HEK293 (cell line): ENCODE measurements at regions not wholly inside any gene's neighbourhood (a gene's known extent, or its start where the extent isn't known, plus 50 kb on each side); places are given as distances from the start of the nearest gene placed in this dataset.

ENCODE experiments used
- HOXA7 ChIP-seq: sonication (generic); formaldehyde crosslinking; IDR thresholded peaks from 2 replicates; pipeline ENCODE4 v1.8.1; 2022; ENCODE audit warnings: missing genetic modification reagents, borderline replicate concordance
- OSR2 ChIP-seq: fragments of 450-650 bp; formaldehyde crosslinking; IDR thresholded peaks from 2 replicates; pipeline ENCODE4 v1.5.1; 2016; ENCODE audit warnings: missing biosample characterization, missing genetic modification characterization
- OVOL3 ChIP-seq: fragments of 450-650 bp; formaldehyde crosslinking; IDR thresholded peaks from 2 replicates; pipeline ENCODE4 v1.5.1; 2016; ENCODE audit warnings: missing biosample characterization, missing genetic modification characterization
- SP7 ChIP-seq: fragments of 450-650 bp; formaldehyde crosslinking; IDR thresholded peaks from 2 replicates; pipeline ENCODE4 v1.5.1; 2016; ENCODE audit warnings: missing biosample characterization, missing genetic modification characterization
- TRIM28 ChIP-seq: IDR thresholded peaks from 2 replicates; pipeline ENCODE4 v1.6.1; 2011; ENCODE audit warnings: low read length, control low read depth, borderline replicate concordance
- ZBTB17 ChIP-seq: fragments of 450-650 bp; formaldehyde crosslinking; IDR thresholded peaks from 2 replicates; pipeline ENCODE4 v1.5.1; 2016; ENCODE audit warnings: missing biosample characterization, missing genetic modification characterization
- ZNF132 ChIP-seq: fragments of 450-650 bp; formaldehyde crosslinking; IDR thresholded peaks from 2 replicates; pipeline ENCODE4 v1.5.1; 2017; ENCODE audit warnings: missing biosample characterization, missing genetic modification characterization, borderline replicate concordance
- ZNF146 ChIP-seq: fragments of 450-650 bp; formaldehyde crosslinking; IDR thresholded peaks from 2 replicates; pipeline ENCODE4 v1.5.1; 2016; ENCODE audit warnings: missing biosample characterization, missing genetic modification characterization
- ZNF175 ChIP-seq: fragments of 450-650 bp; formaldehyde crosslinking; IDR thresholded peaks from 2 replicates; pipeline ENCODE4 v1.5.1; 2016; ENCODE audit warnings: missing biosample characterization, missing genetic modification characterization
- ZNF292 ChIP-seq: fragments of 450-650 bp; formaldehyde crosslinking; IDR thresholded peaks from 2 replicates; pipeline ENCODE4 v1.5.1; 2016; ENCODE audit warnings: low read depth, missing biosample characterization, missing genetic modification characterization, borderline replicate concordance
- ZSCAN23 ChIP-seq: fragments of 450-650 bp; formaldehyde crosslinking; IDR thresholded peaks from 2 replicates; pipeline ENCODE4 v1.5.1; 2016; ENCODE audit warnings: missing biosample characterization, missing genetic modification characterization
- TF ChIP-seq, protein P1 (sequence below): fragments of 450-650 bp; formaldehyde crosslinking; IDR thresholded peaks from 2 replicates; pipeline ENCODE4 v1.5.1; 2016; ENCODE audit warnings: missing biosample characterization, missing genetic modification characterization
- TF ChIP-seq, protein P2 (sequence below): fragments of 450-650 bp; formaldehyde crosslinking; IDR thresholded peaks from 2 replicates; pipeline ENCODE4 v1.5.1; 2016; ENCODE audit warnings: missing biosample characterization, missing genetic modification characterization, low read depth
- TF ChIP-seq, protein P3 (sequence below): fragments of 450-650 bp; formaldehyde crosslinking; conservative IDR thresholded peaks from 2 replicates; pipeline ENCODE4 v1.5.1; 2016; ENCODE audit warnings: low read depth, missing biosample characterization, missing genetic modification characterization

DNA sequence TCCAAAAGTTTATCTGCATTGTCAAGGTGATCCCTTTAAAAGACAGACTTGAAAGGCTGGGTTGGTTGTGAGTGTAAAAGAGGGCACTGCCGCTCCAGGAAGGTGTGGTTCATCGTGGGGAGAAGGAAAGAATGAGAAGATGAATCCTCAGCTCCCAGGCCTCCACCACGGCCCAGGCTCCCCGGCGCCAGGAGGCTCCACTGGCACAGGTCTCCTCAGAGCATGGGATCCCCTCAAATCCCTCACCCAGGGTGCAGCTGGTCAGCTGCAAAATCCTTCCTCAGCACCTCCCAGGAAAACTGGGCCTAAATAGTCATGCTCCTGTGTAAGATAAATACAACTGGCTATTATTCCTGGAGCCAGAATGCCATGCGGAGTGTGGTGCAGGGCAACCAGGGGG lies 221.1 kb downstream of the ZNF516 start:
- TF ChIP-seq, protein P1, sequence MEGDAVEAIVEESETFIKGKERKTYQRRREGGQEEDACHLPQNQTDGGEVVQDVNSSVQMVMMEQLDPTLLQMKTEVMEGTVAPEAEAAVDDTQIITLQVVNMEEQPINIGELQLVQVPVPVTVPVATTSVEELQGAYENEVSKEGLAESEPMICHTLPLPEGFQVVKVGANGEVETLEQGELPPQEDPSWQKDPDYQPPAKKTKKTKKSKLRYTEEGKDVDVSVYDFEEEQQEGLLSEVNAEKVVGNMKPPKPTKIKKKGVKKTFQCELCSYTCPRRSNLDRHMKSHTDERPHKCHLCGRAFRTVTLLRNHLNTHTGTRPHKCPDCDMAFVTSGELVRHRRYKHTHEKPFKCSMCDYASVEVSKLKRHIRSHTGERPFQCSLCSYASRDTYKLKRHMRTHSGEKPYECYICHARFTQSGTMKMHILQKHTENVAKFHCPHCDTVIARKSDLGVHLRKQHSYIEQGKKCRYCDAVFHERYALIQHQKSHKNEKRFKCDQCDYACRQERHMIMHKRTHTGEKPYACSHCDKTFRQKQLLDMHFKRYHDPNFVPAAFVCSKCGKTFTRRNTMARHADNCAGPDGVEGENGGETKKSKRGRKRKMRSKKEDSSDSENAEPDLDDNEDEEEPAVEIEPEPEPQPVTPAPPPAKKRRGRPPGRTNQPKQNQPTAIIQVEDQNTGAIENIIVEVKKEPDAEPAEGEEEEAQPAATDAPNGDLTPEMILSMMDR, result no peak
- TF ChIP-seq OSR2 (no peak), SP7 (tag by site-specific recombination) (no peak), ZBTB17 (tag by site-specific recombination) (no peak), ZNF175 (tag by site-specific recombination) (no peak), ZNF146 (no peak), ZSCAN23 (tag by site-specific recombination) (no peak), HOXA7 (CRISPR knock-in tag) (no peak), ZNF132 (tag by site-specific recombination) (no peak), OVOL3 (no peak), TRIM28 (no peak), ZNF292 (tag by site-specific recombination) (no peak)
- TF ChIP-seq, protein P2, sequence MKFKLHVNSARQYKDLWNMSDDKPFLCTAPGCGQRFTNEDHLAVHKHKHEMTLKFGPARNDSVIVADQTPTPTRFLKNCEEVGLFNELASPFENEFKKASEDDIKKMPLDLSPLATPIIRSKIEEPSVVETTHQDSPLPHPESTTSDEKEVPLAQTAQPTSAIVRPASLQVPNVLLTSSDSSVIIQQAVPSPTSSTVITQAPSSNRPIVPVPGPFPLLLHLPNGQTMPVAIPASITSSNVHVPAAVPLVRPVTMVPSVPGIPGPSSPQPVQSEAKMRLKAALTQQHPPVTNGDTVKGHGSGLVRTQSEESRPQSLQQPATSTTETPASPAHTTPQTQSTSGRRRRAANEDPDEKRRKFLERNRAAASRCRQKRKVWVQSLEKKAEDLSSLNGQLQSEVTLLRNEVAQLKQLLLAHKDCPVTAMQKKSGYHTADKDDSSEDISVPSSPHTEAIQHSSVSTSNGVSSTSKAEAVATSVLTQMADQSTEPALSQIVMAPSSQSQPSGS (tag by site-specific recombination), result no peak
- TF ChIP-seq, protein P3, sequence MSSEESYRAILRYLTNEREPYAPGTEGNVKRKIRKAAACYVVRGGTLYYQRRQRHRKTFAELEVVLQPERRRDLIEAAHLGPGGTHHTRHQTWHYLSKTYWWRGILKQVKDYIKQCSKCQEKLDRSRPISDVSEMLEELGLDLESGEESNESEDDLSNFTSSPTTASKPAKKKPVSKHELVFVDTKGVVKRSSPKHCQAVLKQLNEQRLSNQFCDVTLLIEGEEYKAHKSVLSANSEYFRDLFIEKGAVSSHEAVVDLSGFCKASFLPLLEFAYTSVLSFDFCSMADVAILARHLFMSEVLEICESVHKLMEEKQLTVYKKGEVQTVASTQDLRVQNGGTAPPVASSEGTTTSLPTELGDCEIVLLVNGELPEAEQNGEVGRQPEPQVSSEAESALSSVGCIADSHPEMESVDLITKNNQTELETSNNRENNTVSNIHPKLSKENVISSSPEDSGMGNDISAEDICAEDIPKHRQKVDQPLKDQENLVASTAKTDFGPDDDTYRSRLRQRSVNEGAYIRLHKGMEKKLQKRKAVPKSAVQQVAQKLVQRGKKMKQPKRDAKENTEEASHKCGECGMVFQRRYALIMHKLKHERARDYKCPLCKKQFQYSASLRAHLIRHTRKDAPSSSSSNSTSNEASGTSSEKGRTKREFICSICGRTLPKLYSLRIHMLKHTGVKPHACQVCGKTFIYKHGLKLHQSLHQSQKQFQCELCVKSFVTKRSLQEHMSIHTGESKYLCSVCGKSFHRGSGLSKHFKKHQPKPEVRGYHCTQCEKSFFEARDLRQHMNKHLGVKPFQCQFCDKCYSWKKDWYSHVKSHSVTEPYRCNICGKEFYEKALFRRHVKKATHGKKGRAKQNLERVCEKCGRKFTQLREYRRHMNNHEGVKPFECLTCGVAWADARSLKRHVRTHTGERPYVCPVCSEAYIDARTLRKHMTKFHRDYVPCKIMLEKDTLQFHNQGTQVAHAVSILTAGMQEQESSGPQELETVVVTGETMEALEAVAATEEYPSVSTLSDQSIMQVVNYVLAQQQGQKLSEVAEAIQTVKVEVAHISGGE (tag by site-specific recombination), result no peak
